ENCODE measurements at regions not wholly inside any gene's neighbourhood (a gene's known extent, or its start where the extent isn't known, plus 50 kb on each side); places are given as distances from the start of the nearest gene placed in this dataset.

- WGBS, 2 donors: 96% methylated on average over 2 of the region's 2 CpGs
- intact Hi-C loops (cut with DNase I): no loop called here
Measured at GRCh38 chr4:19372390-19372789, 879.3 kb upstream of the SLIT2 start.

GRCh38 chr4:19368800-19369199 lies 882.9 kb upstream of the SLIT2 start:
- intact Hi-C loops (cut with DNase I): no loop called here
- Histone ChIP-seq H3K4me3 (no peak overlapping the region), H3K9me3 (no peaks in the 10 kb centered on the region), H3K4me1 (no peaks in the 10 kb centered on the region), H3K27ac (no peak overlapping the region), H3K36me3 (no peaks in the 10 kb centered on the region), H3K27me3 (no peaks in the 10 kb centered on the region)
- WGBS, 2 donors: 92 to 95% methylated on average over 3 of the region's 3 CpGs
- TF ChIP-seq POLR2A (IDR thresholded peaks at IDR 0.05): no peak
- no peak for TF ChIP-seq EP300 (IDR thresholded peaks at IDR 0.05)
- TF ChIP-seq CTCF (IDR thresholded peaks at IDR 0.05): no peak
- TF ChIP-seq POLR2AphosphoS5 (IDR thresholded peaks at IDR 0.05): no peak
- DNase-seq: no peak

More at GRCh38 chr4:19372390-19372789, 879.3 kb upstream of the SLIT2 start:
- H3K27ac ChIP-seq: no peak overlapping the region
- H3K4me3 ChIP-seq: no peak overlapping the region
- no peaks in the 10 kb centered on the region for H3K36me3 ChIP-seq
- no peaks in the 10 kb centered on the region for H3K9me3 ChIP-seq
- H3K4me1 ChIP-seq: no peaks in the 10 kb centered on the region
- TF ChIP-seq EP300 (IDR thresholded peaks at IDR 0.05) (no peak), CTCF (IDR thresholded peaks at IDR 0.05) (no peak), POLR2AphosphoS5 (IDR thresholded peaks at IDR 0.05) (no peak), POLR2A (IDR thresholded peaks at IDR 0.05) (no peak)
- H3K27me3 ChIP-seq: no peaks in the 10 kb centered on the region
- DNase-seq: no peak

GRCh38 chr4:19366916-19367315 lies 884.8 kb upstream of the SLIT2 start:
- no peaks in the 10 kb centered on the region for H3K27me3 ChIP-seq
- no peaks in the 10 kb centered on the region for H3K4me1 ChIP-seq
- no peak for DNase-seq
- intact Hi-C loops (cut with DNase I): no loop called here
- H3K4me3 ChIP-seq: no peak overlapping the region
- H3K27ac ChIP-seq: no peak overlapping the region
- H3K9me3 ChIP-seq: peaks cover 0 to 2% (median 0%) of the 10 kb centered on the region in 4 donors
- WGBS, 2 donors: 91 to 96% methylated on average over 2 of the region's 2 CpGs
- no peak for TF ChIP-seq POLR2A (IDR thresholded peaks at IDR 0.05)
- no peak for TF ChIP-seq EP300 (IDR thresholded peaks at IDR 0.05)
- TF ChIP-seq POLR2AphosphoS5 (IDR thresholded peaks at IDR 0.05): no peak
- TF ChIP-seq CTCF (IDR thresholded peaks at IDR 0.05): no peak
- no peaks in the 10 kb centered on the region for H3K36me3 ChIP-seq

- Histone ChIP-seq H3K4me1 (no peaks in the 10 kb centered on the region), H3K36me3 (no peaks in the 10 kb centered on the region), H3K27ac (no peak overlapping the region), H3K9me3 (peaks cover 0 to 2% (median 0%) of the 10 kb centered on the region in 4 donors), H3K4me3 (no peak overlapping the region), H3K27me3 (no peaks in the 10 kb centered on the region)
- WGBS, 2 donors: 42 to 58% methylated on average over 2 of the region's 2 CpGs
- TF ChIP-seq POLR2AphosphoS5 (IDR thresholded peaks at IDR 0.05) (no peak), POLR2A (IDR thresholded peaks at IDR 0.05) (no peak)
- intact Hi-C loops (cut with DNase I): no loop called here
- DNase-seq: no peak
Measured at GRCh38 chr4:19358015-19358414, 893.7 kb upstream of the SLIT2 start.

- Histone ChIP-seq H3K4me3 (no peak overlapping the region), H3K9me3 (peaks cover 0 to 6% (median 0%) of the 10 kb centered on the region in 4 donors), H3K27me3 (no peaks in the 10 kb centered on the region), H3K4me1 (no peaks in the 10 kb centered on the region), H3K27ac (no peak overlapping the region), H3K36me3 (no peaks in the 10 kb centered on the region)
- intact Hi-C loops (cut with DNase I): no loop called here
- DNase-seq: no peak
- WGBS, 2 donors: 74 to 88% methylated on average over 1 of the region's 1 CpG
- TF ChIP-seq CTCF (IDR thresholded peaks at IDR 0.05) (no peak), EP300 (IDR thresholded peaks at IDR 0.05) (no peak), POLR2A (IDR thresholded peaks at IDR 0.05) (no peak), POLR2AphosphoS5 (IDR thresholded peaks at IDR 0.05) (no peak)
Measured at GRCh38 chr4:19349416-19349815, 902.3 kb upstream of the SLIT2 start.

Measured in sigmoid colon (tissue), 6 donors.